GM13977 (cell line): ENCODE measurements at regions not wholly inside any gene's neighbourhood (a gene's known extent, or its start where the extent isn't known, plus 50 kb on each side); places are given as distances from the start of the nearest gene placed in this dataset.

Source experiments
- DNase-seq: peaks from one replicate; pipeline ENCODE4 v3.0.0; 2012; ENCODE audit warnings: low spot score
- in situ Hi-C: fragments of 300-500 bp; cut with MboI; formaldehyde crosslinking; loops from one replicate; pipeline ENCODE4 v1.12.0; 2022; ENCODE audit warnings: low sequenced_read_pairs, low pct_unique_long_range_greater_than_20kb, mixed read lengths, inconsistent platforms; ENCODE audit not compliant: unreplicated experiment
- TF ChIP-seq, protein P1 (sequence below): IDR thresholded peaks from 2 replicates; pipeline ENCODE4 v1.5.1; 2012; ENCODE audit warnings: mild to moderate bottlenecking, control low read depth; ENCODE audit not compliant: insufficient read depth; ENCODE audit errors: extremely low read depth, missing control alignments

DNA sequence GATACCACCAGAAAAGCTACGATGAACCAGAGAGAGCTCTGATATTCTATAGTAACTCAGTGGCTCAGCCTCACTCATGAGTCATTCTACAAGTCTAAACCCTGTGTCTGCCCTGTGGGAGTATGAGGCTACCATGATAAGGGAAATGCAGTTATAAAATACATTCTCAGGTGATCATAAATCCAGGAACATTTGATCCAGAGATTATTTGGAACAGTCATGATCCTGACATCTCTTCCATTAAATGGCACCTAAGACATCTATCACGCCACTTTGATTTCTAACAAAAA is 202.6 kb upstream of the RASSF8 start:
- in situ Hi-C loops, result no loop called here
- TF ChIP-seq, protein P1, sequence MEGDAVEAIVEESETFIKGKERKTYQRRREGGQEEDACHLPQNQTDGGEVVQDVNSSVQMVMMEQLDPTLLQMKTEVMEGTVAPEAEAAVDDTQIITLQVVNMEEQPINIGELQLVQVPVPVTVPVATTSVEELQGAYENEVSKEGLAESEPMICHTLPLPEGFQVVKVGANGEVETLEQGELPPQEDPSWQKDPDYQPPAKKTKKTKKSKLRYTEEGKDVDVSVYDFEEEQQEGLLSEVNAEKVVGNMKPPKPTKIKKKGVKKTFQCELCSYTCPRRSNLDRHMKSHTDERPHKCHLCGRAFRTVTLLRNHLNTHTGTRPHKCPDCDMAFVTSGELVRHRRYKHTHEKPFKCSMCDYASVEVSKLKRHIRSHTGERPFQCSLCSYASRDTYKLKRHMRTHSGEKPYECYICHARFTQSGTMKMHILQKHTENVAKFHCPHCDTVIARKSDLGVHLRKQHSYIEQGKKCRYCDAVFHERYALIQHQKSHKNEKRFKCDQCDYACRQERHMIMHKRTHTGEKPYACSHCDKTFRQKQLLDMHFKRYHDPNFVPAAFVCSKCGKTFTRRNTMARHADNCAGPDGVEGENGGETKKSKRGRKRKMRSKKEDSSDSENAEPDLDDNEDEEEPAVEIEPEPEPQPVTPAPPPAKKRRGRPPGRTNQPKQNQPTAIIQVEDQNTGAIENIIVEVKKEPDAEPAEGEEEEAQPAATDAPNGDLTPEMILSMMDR, result no peak
- DNase-seq, result no peak

DNA sequence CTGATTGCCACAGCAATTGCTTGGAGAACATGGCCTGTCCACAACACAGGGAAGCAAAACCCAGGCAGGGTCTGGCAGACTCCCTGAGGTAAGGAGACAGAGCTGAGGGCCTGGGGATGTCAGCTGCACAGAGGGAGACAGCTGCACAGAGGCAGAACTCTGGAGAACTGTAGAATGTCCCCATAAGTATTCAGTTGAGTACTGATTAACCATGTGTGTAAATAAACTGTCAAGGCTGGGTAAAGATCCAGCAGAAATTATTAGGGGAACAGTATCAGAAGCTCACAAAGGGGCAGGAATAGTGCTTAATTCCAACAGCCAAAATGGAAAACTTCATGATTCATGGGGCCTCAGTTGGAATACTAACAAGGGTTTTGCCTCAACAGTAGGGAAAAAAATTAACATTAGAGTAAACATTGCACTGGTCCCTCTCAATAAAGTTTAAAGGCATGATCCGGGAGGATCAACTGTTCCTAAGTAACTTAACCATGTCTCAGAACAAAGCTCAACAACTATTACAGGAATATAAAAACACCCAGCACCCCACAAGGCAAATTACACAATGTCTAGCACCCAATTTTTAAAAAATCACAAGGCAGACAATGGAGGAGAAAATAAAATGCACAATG is 201.3 kb upstream of the RASSF8 start:
- TF ChIP-seq, protein P1, result no peak
- DNase-seq, result no peak
- in situ Hi-C loops, result no loop called here

- in situ Hi-C loops, result no loop called here
- TF ChIP-seq, protein P1, result no peak
- no peak for DNase-seq
Measured at GRCh38 chr12:25759752-25760151, 198.7 kb upstream of the RASSF8 start.

- TF ChIP-seq, protein P1, result no peak
- DNase-seq, result no peak
- in situ Hi-C loops, result no loop called here
Measured at GRCh38 chr12:25761356-25761755, 197.1 kb upstream of the RASSF8 start.

DNA sequence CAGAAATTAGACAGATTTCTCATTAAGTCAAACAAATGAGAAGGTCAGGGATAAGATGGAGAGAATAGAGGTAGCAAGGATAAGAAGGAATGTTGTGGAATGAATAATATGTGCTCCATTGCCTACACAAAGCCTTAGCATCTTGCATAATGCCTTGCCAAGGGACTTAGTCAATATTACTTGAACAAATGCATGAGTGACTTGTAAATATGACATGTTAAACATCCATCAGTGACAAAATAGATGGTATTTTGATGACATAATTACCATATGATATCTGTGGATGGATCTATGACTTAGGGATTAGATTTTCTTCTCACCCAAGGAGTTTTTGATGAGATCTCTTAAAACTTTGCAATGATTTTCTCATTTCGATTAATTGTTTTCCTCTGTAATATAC is 194.1 kb upstream of the RASSF8 start:
- in situ Hi-C loops, result no loop called here
- TF ChIP-seq, protein P1, result no peak
- DNase-seq, result no peak

DNA sequence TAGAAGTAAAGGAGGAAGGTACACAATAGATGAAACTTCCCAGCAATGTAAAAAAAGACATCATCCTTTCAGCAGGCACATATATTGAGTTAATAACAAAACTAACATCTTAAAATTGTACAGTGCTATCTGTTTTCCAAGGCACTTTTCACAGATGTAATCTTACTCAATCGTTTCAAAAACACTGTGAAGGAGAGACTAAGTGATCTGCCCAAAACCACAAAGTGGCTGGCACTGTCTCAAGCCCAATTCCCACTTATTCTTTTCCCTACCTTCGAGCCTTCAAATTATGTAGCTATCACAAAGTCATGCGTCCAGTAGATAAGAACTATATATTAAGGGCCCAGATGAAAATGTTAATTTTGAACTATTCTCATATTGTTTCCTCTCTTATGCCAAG is 193.6 kb upstream of the RASSF8 start:
- no peak for DNase-seq
- TF ChIP-seq, protein P1, result no peak
- in situ Hi-C loops, result no loop called here

DNA sequence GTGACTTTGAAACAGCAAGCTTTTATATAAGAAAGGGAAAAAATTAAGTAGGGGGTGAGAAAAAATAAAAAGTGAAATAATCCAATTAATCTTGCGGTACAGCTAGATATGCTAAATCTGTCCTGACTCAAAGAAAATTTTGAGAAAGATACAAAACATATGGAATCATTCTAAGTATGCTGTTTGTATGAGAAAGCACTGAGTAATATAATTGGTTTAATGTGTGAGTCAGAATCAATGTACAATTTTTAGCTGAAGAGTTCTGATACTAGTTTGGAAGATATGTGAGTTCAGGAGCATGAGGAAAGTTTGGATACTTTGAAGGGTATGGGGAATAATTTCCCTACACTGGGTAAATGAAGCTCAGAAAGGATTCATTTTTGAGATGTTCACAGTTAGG is 190.9 kb upstream of the RASSF8 start:
- in situ Hi-C loops, result no loop called here
- TF ChIP-seq, protein P1, result no peak
- no peak for DNase-seq
